Hippocampal formation (tissue), 2 donors: ENCODE measurements at regions not wholly inside any gene's neighbourhood (a gene's known extent, or its start where the extent isn't known, plus 50 kb on each side); places are given as distances from the start of the nearest gene placed in this dataset.
"Not testable (repeated sequence)": the region's sequence is repeated elsewhere in the genome, so short reads cannot be mapped to it uniquely, and the experiment has no call there.

ENCODE experiments used
- DNase-seq, 2 donors: peaks; one replicate each; lab custom pipeline; 2025; lab: John Stamatoyannopoulos, UW

- no peak for DNase-seq
Measured at GRCh38 chr9:71364186-71364955, 242.9 kb upstream of the TRPM3 start.

- no peak for DNase-seq
Measured at GRCh38 chr9:71363286-71363961, 242.0 kb upstream of the TRPM3 start.

- no peak for DNase-seq
Measured at GRCh38 chr9:71361357-71361756, 239.9 kb upstream of the TRPM3 start.

DNA sequence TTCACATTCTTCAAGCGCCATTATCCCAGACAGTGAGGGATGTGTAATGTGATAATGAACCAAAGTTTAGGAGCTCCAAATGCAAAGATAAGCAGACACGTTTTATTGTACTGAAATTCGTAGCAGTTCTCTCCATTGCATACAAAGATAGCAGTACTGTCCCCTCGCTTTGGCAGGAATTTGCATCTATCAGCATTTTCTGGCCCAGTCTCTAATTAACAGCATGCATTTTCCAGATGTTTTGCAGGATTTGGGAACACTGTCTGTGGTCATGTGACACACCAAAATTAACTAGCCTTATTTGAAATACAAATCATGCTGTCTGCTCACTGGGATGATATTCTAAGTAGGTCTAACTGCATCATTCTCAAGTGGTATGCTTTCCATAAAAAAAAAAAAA is 235.9 kb upstream of the TRPM3 start:
- no peak for DNase-seq

- no peak for DNase-seq
Measured at GRCh38 chr9:71355884-71356283, 234.5 kb upstream of the TRPM3 start.

DNA sequence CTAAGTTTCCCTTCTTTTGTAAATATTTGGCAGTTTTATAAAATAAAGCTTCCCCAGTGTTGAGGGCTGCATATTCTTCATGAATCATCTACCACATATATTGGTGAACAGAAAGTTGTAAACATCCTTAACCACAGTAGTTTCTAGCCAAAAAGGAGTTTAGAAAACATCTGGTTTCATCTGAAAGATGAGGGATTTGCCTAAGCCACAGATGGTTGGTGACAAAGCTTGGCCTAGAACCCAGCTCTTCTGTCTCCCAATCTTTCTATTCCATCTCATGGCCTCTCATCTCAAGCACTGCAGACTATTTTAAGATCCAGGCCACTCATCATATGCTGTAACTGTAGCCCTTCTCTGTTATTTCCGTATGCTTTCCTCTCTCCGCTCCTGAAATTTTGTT is 232.3 kb upstream of the TRPM3 start:
- no peak for DNase-seq

DNA sequence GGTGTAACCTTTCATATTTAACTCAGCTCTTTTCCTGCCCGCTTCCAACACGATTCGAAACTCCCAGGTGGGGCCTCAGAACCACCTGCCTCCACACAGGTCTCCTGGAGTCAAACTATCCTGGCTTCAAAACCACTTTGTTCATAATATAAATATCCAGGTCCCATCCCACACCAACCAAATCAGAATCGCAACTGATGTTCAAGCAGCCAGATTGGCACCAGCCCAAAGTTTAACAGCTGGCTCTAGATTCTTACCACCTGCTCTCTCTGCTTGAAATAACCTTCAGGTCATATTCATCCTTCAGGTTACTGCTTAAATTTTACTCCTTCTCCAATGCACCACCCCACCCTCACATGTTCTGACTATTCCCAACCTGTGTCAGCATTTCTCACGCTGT is 231.4 kb upstream of the TRPM3 start:
- DNase-seq, result no peak

- no peak for DNase-seq
Measured at GRCh38 chr9:71349218-71349617, 227.8 kb upstream of the TRPM3 start.

DNA sequence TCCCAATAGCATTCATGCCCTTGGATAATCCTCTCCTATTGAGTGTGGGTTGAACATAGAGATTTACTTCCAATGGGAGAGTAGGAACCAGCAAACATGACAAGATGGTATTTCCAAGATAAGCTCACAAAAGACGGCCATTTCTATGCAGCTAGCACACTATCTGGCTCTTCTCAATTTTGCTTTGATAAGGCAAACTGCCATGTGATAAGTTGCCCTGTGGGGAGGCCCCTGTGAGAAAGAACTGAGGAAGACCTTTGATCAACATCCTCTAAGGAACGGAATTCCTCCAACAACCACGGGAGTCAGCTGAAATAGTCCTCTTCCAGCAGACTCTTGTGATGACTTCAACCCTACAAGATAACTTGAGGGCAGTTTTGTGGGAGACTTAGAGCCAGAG is 211.9 kb upstream of the TRPM3 start:
- no peak for DNase-seq

DNA sequence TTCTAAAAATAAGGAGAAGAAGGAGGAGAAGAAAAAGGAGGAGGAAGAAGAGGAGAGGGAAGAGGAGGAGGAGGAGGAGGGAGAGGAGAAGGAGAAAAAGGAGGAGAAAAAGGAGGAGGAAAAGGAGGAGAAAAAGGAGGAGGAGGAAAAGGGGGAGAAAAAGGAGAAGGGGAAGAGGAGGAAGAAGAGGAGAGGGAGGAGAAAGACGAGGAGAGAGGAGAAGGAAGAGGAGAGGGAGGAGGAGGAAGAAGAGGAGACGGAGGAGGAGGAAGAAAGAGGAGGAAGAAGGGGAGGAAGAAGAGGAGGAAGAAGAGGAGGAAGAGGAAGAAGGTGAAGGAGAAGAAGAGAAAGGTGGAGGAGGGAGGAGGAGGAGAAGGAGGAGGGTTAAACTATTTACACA is 210.2 kb upstream of the TRPM3 start:
- no peak for DNase-seq

DNA sequence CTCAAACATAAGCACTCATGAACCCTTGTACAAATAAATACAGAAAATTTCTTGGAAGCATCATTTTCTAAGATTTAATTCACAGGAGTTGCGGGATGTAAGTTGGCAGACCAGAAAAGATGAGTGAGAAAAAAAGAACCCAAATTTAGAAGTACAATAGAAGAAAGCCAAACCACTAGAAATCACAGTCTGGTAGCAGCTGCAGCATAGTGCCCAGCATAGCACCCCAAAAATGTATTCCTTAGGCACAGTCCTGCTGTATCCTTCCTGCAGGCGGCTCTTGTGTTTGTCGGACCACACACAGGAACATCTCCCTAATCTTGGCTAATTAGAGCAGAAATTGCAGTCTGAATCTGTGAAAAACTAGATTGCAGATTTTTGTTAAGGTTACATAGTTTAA is 208.5 kb upstream of the TRPM3 start:
- no peak for DNase-seq

DNA sequence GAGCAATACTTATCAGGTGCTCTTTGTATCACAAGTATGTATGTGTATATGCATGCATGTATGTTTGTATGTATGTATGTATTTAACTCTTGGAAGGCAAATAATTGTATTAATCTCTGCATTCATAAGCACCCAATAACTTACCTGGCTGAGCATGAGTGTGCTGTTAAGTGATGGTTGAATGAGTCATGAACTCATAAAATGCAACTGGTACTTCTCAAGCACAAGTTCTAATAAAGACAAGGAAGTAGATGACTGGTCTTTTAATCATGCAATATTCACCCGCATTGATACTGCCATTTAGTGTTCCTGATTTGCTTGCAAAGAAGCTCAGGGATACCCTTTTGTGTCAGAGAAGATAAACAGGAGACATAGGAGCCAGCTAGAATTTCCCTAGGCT is 204.9 kb upstream of the TRPM3 start:
- DNase-seq, result no peak

DNA sequence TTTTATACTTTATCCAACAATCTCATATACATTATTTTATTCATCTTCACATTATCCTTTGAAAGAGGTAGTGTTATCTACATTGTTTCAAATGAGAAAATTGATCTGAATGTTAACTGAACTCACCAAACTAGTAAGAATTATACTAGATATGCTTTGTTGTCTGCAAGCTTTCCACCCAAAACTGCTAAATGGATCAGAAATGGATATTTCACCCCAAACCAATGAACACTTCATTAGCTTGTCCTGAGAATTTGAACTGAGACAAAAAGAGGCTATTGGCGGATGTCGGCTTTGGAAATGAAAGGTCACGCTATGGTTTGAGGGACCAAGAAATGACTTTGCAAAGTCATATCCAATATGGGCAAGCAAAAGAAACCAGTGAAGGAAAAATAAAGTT is 201.9 kb upstream of the TRPM3 start:
- no peak for DNase-seq

DNA sequence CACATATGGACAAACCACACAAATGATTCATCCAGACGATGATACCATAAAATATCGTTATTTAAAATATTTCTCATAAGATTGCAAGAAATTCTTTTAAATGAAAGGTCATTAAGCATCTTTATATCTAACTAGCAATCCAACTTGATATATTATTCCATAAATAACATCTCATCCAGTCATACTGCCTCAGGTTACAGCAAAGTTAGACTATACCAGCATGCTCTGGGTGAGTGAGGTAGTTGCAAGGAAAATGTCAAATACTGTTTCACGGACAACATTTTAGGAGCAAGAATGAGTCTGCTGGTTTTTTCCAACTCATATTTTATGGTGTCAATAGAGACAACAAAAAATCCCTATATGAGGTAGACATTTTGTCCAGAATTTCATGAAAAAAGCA is 200.9 kb upstream of the TRPM3 start:
- DNase-seq, result no peak

DNA sequence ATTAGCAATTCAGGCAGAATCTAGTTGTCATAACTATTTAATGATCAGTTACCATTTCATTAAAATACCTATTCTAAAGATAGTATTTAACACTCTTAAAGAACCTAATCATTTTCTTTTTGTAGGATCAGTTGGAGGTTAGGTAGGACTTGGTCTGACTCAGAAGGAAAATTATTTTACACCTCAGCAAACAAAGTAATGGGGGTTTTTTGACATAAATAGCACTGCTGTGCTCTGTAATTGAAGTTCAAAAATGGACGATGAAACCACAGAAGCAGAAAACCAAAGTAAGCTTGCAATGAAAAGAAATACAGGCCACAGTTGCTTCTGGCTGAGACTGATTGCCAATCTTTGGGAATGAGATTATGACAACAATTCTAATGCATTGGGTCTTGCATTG is 187.0 kb upstream of the TRPM3 start:
- no peak for DNase-seq

- no peak for DNase-seq
Measured at GRCh38 chr9:71306134-71306533, 184.7 kb upstream of the TRPM3 start.

- no peak for DNase-seq
Measured at GRCh38 chr9:71303351-71303750, 181.9 kb upstream of the TRPM3 start.

GRCh38 chr9:71302776-71303175 is 181.4 kb upstream of the TRPM3 start:
- DNase-seq, result no peak

DNA sequence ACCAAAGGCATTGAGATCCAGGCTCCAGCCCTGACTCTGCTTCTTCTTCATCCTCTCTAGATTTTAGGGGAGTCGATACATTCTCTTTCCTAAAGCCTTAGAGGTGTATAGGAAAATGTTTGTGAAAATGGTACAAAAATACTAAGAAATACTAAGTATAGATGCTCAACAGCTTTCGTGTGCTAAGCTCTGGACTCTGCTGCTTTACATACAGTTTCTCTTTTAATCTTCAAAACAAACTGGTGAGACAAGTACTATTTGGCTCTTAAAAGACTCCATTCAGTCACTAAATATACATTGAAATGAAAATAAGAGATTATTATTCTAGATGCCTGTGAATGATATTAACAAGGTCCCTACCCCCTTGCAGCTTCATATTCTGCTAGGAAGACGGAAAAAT is 174.5 kb upstream of the TRPM3 start:
- DNase-seq, result no peak

GRCh38 chr9:71286146-71286545 is 164.7 kb upstream of the TRPM3 start:
- no peak for DNase-seq

DNA sequence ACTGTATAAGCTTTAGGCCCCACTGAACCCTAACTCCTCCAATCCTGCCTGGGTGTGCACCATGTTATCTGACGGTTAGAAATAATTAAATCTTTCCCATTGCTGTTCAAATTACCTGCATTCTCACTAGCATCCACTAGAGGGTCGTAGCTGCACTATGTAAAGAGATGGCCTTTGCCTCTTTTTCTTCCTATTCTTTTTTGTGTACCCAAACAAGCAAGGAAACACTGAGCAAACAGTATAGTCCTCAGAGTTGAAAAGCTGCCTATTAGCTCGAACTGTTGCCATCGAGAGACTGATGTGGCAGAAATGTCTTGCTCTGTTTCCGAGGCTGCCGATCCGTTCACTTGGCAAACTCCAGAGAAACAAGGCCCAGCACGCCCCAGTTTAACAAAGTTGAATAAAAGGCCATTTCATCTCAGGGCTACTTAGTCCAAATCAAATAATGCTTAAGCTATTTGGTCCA is 163.8 kb upstream of the TRPM3 start:
- DNase-seq, result peak; percentile 48 to 88

GRCh38 chr9:71282116-71282515 is 160.7 kb upstream of the TRPM3 start:
- not testable (repeated sequence) for DNase-seq

DNA sequence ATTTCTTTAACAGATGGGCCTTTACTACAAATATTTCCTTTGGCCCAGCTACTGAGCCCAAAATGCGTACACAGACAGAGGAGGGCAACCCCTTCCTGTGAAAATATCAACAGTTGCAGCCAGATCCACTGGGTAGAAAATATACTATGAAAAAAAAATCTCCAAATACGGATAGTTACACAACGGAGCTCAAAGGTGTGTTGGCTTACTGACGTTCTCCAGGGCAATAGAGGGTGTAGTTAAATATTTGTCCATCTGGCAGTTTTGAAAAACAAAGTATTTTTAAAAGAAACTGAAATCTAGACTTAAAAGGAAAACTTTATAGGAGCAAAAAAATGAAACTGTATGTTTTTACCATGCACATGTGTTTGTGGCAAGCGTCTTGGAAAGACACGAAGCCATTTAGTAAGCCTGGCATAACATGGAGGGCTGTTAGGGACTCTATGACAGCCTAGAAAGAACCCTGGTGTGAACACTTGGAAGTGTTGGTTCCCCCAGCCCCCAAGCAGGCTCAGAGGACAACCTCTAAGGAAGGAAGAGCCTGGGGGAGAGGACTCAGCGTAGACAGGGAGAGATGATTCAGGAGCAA is 157.8 kb upstream of the TRPM3 start:
- DNase-seq, result no peak
